GM18498 (cell line): ENCODE measurements at regions not wholly inside any gene's neighbourhood (a gene's known extent, or its start where the extent isn't known, plus 50 kb on each side); places are given as distances from the start of the nearest gene placed in this dataset.

Source experiments
- ATAC-seq: cut with Tn5 transposase; IDR thresholded peaks from one replicate; pipeline ENCODE4 v1.9.1; 2021; ENCODE audit warnings: mild to moderate bottlenecking, moderate library complexity; ENCODE audit not compliant: unreplicated experiment

- ATAC-seq, result no peak
Measured at GRCh38 chr6:154561750-154562149, 51.3 kb upstream of the CNKSR3 start.

GRCh38 chr6:154565331-154565730 is 54.8 kb upstream of the CNKSR3 start:
- no peak for ATAC-seq

DNA sequence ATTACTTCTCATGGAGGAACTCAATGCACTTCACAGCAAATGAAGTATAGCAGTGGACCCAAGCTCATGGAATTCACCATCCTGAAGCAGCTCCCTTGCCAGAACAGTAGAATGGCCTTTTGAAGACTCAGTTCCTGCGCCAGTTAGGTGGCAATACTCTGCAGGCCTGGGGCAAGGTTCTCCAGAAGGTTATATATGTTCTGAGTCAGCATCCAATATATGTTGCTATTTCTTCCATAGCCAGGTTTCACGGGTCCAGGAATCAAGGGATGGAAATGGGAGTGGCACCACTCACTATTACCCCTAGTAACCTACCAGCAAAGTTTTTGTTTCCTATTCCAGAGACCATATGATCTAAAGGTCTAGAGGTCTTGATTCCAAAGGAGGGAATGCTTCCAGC is 56.4 kb upstream of the CNKSR3 start:
- no peak for ATAC-seq

GRCh38 chr6:154567695-154568220 is 57.3 kb upstream of the CNKSR3 start:
- no peak for ATAC-seq

GRCh38 chr6:154569156-154569862 is 58.8 kb upstream of the CNKSR3 start:
- no peak for ATAC-seq

DNA sequence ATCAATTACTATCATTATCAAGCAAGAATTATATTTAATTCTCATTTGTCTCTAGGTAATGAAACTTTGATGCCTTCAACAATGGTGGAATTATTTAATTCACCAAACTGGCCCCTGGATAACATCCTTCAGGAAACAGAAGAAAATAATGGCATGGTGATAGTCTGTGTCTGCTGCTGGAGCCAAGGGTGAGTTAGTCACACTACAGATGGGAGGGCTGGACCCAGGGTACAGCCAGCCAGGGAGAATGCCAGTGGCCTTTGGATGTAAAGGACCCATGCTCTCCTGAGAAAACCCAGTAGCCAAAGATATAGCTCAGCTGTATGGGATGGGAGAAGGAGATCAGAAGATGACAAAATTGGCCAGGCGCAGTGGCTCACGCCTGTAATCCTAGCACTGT is 60.0 kb upstream of the CNKSR3 start:
- no peak for ATAC-seq

GRCh38 chr6:154572556-154572955 is 62.1 kb upstream of the CNKSR3 start:
- no peak for ATAC-seq

- no peak for ATAC-seq
Measured at GRCh38 chr6:154578004-154578559, 67.6 kb upstream of the CNKSR3 start.

DNA sequence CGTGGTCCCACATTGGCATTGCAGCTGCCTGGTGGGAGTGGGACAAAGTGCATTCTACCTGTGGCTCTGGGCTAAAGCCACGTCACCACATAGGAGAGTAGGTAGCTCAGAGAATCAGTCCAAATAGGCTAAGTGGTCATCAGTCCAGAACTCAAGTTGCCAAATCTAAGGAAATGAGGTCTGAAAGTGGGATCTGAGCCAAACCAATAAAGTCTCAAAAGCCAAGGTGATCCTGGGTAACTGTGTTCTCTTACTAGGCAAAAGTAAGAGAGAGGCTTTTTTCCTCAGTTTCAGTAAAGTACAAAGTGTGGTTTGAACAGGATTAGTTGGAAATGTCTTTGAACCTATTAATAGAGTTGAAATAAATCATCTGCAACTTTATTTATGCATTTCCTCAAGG is 68.6 kb upstream of the CNKSR3 start:
- ATAC-seq, result no peak

DNA sequence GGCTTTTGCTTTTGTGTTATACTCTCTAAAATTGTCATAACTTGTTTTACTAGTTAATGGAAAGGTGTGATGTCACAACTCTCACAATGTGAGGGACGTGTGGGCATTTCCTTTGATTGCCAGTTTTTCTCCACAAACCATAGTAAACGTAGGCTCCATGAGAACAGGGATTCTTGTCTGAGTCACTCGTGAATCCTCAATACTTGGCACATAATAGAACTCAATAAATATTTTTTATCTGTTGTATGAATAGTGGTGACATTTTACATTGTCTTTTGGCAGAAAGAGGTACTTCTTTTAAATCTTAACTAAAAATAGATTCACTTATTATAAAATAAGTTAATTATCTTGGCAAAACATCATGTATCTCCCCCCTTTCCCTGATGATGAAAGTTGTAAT is 69.0 kb upstream of the CNKSR3 start:
- no peak for ATAC-seq

DNA sequence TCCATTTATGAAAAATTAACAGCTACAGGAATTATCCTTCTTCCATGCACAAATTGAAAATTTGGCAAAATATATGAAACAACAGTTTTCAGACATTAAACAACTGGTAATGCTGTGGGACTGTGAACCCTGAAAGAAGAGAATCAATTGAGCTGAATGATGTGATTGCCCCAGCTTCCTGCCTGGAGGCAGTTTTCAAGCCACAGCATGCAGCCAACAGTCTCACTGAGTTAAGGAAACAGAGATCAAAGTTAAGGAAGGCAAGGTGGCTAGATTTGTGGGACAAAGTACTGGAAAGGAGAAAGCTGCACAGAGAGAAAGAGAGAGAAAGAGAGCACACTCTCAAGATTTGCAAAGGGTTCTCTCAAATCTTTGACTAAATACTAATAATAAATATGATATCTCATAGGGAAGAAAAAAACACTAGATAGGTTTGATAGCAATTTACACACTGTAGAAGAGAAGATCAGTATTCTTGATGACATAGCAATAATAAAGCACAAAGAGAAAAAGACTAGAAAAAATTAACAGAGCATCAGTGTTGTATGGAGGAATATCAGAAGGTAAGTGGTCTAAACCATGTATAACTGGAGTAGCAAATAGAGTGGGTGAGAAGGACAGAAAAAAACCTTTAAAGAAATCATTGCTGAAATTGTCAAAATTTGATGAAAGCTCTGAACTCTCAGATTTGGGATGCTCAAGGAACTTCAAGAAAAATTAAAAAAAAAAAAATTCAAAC is 70.1 kb upstream of the CNKSR3 start:
- no peak for ATAC-seq

DNA sequence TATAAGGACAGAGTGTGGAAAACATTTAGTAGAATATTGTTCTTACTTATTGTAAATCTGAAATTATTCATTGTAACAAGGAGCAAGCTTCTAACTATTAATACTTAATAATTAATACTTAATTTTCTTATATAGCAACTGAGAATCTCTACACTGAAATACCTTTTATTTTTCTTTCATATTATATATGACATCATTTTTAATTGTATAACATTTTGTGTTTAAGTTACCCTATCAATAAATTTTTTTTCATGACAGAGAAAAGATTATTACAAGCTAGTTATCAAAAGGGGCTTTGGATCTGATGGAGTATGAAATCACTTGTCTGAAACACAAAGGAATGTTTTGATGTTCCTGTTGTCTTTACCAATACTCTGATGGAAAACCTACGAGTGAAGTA is 72.2 kb upstream of the CNKSR3 start:
- no peak for ATAC-seq

GRCh38 chr6:154583546-154584188 is 73.2 kb upstream of the CNKSR3 start:
- ATAC-seq, result no peak

- ATAC-seq, result no peak
Measured at GRCh38 chr6:154590756-154591155, 80.3 kb upstream of the CNKSR3 start.

DNA sequence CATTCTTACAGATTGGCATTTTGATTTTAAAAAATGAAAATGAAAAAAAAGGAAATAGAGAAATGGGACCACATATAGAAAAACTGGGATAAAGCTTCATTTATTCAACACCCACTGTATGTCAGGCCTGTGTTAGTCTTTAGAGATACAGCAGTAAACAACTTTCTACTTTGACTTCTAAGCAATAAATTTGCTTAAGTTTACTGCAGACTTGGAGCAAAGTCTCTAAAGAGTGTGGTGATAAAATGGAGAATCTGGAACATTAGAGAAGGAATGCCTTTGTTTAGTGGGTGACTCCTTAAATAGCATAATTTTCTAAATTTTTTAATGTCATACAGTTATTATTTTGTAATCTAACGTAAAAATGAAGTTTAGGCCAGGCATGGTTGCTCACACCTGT is 80.7 kb upstream of the CNKSR3 start:
- no peak for ATAC-seq

- ATAC-seq, result no peak
Measured at GRCh38 chr6:154592199-154592860, 81.8 kb upstream of the CNKSR3 start.

DNA sequence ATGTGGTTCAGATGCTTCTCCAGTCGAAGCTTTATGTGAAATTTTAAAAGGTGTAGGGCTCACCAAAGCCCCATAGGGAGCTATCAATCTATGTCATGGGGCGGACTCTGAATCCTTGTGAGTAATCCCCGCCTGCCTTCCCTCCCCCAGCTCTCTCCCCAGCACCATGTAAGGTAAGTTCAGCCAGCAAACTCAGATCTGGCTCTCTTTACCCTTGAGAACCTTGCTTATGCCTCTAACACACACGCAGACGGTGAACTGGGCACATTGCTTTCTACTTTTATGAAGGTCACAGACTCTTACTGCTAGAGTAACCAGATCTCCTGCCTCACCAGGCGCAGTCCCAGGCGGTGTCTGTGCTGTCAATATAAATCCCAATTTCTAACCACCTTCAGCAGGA is 82.6 kb upstream of the CNKSR3 start:
- ATAC-seq, result no peak

DNA sequence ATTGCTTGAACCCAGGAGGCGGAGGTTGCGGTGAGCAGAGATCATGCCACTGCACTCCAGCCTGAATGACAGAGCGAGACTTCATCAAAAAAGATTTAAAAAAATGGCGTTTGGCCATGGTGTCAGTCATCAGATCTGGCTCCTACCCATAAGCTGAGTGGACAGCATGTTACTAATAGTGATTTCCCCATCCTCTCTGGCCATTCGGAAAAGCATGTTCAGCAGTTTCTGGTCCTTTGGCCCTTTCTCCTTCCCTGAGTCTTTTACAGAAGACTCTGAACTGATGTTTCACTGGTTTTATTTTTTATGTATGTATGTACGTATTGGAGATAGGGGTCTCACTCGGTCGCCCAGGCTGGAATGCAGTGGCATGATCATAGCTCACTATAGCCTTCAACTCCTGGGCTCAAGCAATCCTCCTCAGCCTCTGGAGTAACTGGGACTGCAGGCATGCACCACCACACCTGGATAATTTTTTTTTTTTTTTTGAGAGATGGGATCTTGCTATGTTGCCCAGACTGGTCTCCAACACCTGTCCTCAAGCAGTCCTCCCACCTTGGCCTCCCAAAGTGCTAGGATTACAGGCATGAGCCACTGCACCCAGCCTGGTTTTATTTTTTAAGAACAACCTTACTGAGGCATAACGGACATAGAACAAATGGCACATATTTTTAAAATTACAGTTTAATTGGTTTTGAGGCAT is 84.2 kb upstream of the CNKSR3 start:
- ATAC-seq, result no peak

DNA sequence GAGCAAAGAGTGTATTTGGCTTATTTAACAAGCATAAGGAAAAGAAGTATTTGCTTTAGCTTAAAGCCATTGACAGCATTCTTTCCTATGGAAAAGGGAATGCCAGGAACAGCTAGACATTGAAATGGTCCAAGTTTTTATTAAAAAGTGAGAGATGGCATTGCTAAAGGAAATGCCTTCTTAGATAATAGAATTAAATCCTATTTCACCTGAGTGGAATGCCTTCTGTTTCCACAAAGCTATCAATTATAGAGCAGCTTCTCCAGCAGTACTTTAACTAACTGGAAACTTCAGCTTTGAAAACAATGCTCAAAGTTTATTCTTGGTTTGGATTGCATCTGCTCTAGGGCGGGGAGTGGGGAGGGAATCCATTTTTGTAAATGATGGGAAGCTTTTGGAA is 85.1 kb upstream of the CNKSR3 start:
- ATAC-seq, result no peak

- no peak for ATAC-seq
Measured at GRCh38 chr6:154596009-154596408, 85.5 kb upstream of the CNKSR3 start.
